ENCODE measurements at regions not wholly inside any gene's neighbourhood (a gene's known extent, or its start where the extent isn't known, plus 50 kb on each side); places are given as distances from the start of the nearest gene placed in this dataset.

DNA sequence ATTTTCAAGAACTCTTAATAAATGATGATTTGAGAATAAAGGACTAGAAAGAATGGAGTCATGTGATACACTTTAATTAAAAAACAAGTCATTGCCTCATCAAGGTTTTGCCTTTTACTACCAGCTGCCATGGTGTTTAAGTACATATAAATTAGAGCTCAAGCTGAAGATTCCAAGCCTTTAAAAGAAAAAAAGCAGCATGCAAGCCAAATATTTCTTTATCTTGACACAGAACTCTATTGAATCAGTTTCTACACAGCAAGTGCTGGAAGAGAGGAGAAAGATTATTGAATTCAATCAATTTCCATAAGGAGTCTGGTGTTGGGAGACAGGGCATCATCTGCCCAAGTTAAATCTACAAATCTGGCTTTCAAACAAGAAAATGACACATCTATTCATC is 347.9 kb downstream of the WDR11 start:
- TF ChIP-seq, protein P1, sequence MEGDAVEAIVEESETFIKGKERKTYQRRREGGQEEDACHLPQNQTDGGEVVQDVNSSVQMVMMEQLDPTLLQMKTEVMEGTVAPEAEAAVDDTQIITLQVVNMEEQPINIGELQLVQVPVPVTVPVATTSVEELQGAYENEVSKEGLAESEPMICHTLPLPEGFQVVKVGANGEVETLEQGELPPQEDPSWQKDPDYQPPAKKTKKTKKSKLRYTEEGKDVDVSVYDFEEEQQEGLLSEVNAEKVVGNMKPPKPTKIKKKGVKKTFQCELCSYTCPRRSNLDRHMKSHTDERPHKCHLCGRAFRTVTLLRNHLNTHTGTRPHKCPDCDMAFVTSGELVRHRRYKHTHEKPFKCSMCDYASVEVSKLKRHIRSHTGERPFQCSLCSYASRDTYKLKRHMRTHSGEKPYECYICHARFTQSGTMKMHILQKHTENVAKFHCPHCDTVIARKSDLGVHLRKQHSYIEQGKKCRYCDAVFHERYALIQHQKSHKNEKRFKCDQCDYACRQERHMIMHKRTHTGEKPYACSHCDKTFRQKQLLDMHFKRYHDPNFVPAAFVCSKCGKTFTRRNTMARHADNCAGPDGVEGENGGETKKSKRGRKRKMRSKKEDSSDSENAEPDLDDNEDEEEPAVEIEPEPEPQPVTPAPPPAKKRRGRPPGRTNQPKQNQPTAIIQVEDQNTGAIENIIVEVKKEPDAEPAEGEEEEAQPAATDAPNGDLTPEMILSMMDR (IDR thresholded peaks at IDR 0.05): no peak
- no peak for TF ChIP-seq POLR2A (IDR thresholded peaks at IDR 0.05)

Measured in thyroid gland (tissue), 4 donors.